HL-60 (cell line): ENCODE measurements at regions not wholly inside any gene's neighbourhood (a gene's known extent, or its start where the extent isn't known, plus 50 kb on each side); places are given as distances from the start of the nearest gene placed in this dataset.

Experiments
- CTCF ChIP-seq: IDR thresholded peaks from one replicate; pipeline ENCODE4 v1.5.1; 2011; ENCODE audit warnings: low read length, control low read depth, inconsistent platforms; ENCODE audit not compliant: insufficient read depth
- GABPA ChIP-seq: IDR thresholded peaks from 2 replicates; pipeline ENCODE4 v1.6.1; 2012; ENCODE audit warnings: low read depth
- POLR2AphosphoS5 ChIP-seq: IDR thresholded peaks from 2 replicates; pipeline ENCODE4 v1.6.1; 2012; ENCODE audit warnings: low read depth

GRCh38 chr16:61074324-61074723 is 961.9 kb downstream of the CDH8 start:
- TF ChIP-seq CTCF: no peak
- no peak for TF ChIP-seq POLR2AphosphoS5
- no peak for TF ChIP-seq GABPA
